ENCODE measurements at regions not wholly inside any gene's neighbourhood (a gene's known extent, or its start where the extent isn't known, plus 50 kb on each side); places are given as distances from the start of the nearest gene placed in this dataset.

- DNase-seq, result no peak
Observed at GRCh38 chr21:22044431-22044830, 1046.2 kb downstream of the NCAM2 start.

- DNase-seq, result no peak
Observed at GRCh38 chr21:22046576-22046975, 1048.4 kb downstream of the NCAM2 start.

- no peak for DNase-seq
Observed at GRCh38 chr21:22056904-22057303, 1058.7 kb downstream of the NCAM2 start.

- no peak for DNase-seq
Observed at GRCh38 chr21:22062472-22063139, 1064.4 kb downstream of the NCAM2 start.

GRCh38 chr21:22063140-22063539 is 1064.9 kb downstream of the NCAM2 start:
- DNase-seq, result no peak

- no peak for DNase-seq
Observed at GRCh38 chr21:22076471-22076870, 1078.3 kb downstream of the NCAM2 start.

GRCh38 chr21:22083899-22084298 is 1085.7 kb downstream of the NCAM2 start:
- DNase-seq, result no peak

- no peak for DNase-seq
Observed at GRCh38 chr21:22096314-22096713, 1098.1 kb downstream of the NCAM2 start.

- no peak for DNase-seq
Observed at GRCh38 chr21:22106720-22107410, 1108.7 kb downstream of the NCAM2 start.

GRCh38 chr21:22115746-22116145 is 1117.5 kb downstream of the NCAM2 start:
- DNase-seq, result no peak

GRCh38 chr21:22120616-22121266 is 1122.5 kb downstream of the NCAM2 start:
- no peak for DNase-seq

- no peak for DNase-seq
Observed at GRCh38 chr21:22125581-22125980, 1127.4 kb downstream of the NCAM2 start.

GRCh38 chr21:22128671-22129070 is 1130.5 kb downstream of the NCAM2 start:
- no peak for DNase-seq

- DNase-seq, result no peak
Observed at GRCh38 chr21:22132358-22133071, 1134.3 kb downstream of the NCAM2 start.

GRCh38 chr21:22136740-22137139 is 1138.5 kb downstream of the NCAM2 start:
- no peak for DNase-seq

GRCh38 chr21:22138297-22139016 is 1140.2 kb downstream of the NCAM2 start:
- DNase-seq, result no peak

- DNase-seq, result no peak
Observed at GRCh38 chr21:22145545-22145944, 1147.3 kb downstream of the NCAM2 start.

GRCh38 chr21:22154579-22155274 is 1156.5 kb downstream of the NCAM2 start:
- no peak for DNase-seq

- no peak for DNase-seq
Observed at GRCh38 chr21:22164912-22165311, 1166.7 kb downstream of the NCAM2 start.

- DNase-seq, result no peak
Observed at GRCh38 chr21:22174746-22175145, 1176.5 kb downstream of the NCAM2 start.

- no peak for DNase-seq
Observed at GRCh38 chr21:22189278-22189677, 1191.1 kb downstream of the NCAM2 start.

- DNase-seq, result peak; percentile 60
Observed at GRCh38 chr21:22191581-22191980, 1193.4 kb downstream of the NCAM2 start.

Measured in NCI-H2227 treated with DMSO at 0.1 percent for 48 hours (cell line).